ENCODE measurements at regions not wholly inside any gene's neighbourhood (a gene's known extent, or its start where the extent isn't known, plus 50 kb on each side); places are given as distances from the start of the nearest gene placed in this dataset.

DNA sequence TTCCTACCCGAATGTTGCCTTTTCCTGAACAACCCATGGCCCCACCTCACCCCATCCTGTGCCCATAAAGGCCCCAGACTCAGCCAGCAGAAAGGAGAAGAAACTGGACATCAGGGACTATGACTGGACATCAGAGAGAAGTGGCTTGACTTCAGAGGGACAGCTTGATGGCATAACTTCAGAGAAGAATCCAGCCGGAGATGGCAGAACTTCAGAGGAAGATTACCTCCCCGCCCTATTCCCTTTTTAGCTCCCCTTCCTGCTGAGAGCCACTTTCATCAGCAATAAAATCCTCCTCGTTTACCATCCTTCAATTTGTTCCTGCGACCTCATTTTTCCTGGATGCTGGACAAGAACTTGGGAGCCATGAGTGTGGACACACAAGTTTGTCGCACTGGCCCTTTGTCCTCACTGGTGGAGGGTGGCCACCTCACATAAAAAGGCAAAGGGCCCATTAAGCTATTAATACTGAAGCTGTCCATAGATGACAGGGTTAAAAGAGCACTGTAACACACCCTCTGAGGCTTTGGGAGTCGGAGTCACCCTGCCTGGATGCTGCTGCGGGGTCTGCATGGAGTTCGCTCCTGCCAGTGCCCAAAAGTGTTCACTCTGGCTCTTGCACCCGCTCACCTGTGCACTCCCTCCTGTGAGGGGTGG, 260.4 kb downstream of the SLITRK1 start:
- no peak overlapping the region for H3K4me3 Mint-ChIP-seq
- Histone ChIP-seq H4K20me1 (replicated peaks; ENCODE audit: insufficient read depth) (no peaks in the 10 kb centered on the region), H3K79me2 (replicated peaks; ENCODE audit: insufficient read depth) (no peaks in the 10 kb centered on the region), H3K4me3 (no peak overlapping the region), H3K9me2 (ENCODE audit: insufficient read depth) (no peaks in the 10 kb centered on the region), H3F3A (replicated peaks; ENCODE audit: low read depth) (no peaks in the 10 kb centered on the region), H3K27ac (ENCODE audit: low read depth) (no peak overlapping the region), H2AFZ (no peak overlapping the region), H3K4me2 (no peak overlapping the region), H3K27me3 (ENCODE audit: insufficient read depth) (no peaks in the 10 kb centered on the region), H3K36me3 (ENCODE audit: insufficient read depth) (no peaks in the 10 kb centered on the region; the same call in 1 of the 2 replicates), H3K4me1 (ENCODE audit: insufficient read depth) (no peaks in the 10 kb centered on the region)
- no peak overlapping the region for H3K27ac Mint-ChIP-seq
- no peak for DNase-seq (ENCODE audit: low spot score)
- no peaks in the 10 kb centered on the region for H3K4me1 Mint-ChIP-seq
- peaks cover 15% of the 10 kb centered on the region for H3K36me3 Mint-ChIP-seq (ENCODE audit: low read depth)
- TF ChIP-seq, protein P1, sequence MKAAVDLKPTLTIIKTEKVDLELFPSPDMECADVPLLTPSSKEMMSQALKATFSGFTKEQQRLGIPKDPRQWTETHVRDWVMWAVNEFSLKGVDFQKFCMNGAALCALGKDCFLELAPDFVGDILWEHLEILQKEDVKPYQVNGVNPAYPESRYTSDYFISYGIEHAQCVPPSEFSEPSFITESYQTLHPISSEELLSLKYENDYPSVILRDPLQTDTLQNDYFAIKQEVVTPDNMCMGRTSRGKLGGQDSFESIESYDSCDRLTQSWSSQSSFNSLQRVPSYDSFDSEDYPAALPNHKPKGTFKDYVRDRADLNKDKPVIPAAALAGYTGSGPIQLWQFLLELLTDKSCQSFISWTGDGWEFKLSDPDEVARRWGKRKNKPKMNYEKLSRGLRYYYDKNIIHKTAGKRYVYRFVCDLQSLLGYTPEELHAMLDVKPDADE (IDR thresholded peaks at IDR 0.05) = no peak
- TF ChIP-seq EZH2 (IDR thresholded peaks at IDR 0.05; ENCODE audit: low read depth, unreplicated experiment) = no peak
- TF ChIP-seq, protein P2, sequence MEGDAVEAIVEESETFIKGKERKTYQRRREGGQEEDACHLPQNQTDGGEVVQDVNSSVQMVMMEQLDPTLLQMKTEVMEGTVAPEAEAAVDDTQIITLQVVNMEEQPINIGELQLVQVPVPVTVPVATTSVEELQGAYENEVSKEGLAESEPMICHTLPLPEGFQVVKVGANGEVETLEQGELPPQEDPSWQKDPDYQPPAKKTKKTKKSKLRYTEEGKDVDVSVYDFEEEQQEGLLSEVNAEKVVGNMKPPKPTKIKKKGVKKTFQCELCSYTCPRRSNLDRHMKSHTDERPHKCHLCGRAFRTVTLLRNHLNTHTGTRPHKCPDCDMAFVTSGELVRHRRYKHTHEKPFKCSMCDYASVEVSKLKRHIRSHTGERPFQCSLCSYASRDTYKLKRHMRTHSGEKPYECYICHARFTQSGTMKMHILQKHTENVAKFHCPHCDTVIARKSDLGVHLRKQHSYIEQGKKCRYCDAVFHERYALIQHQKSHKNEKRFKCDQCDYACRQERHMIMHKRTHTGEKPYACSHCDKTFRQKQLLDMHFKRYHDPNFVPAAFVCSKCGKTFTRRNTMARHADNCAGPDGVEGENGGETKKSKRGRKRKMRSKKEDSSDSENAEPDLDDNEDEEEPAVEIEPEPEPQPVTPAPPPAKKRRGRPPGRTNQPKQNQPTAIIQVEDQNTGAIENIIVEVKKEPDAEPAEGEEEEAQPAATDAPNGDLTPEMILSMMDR (conservative IDR thresholded peaks at IDR 0.05; ENCODE audit: low read depth in 2 of 2) = no peak
- peaks cover 2% of the 10 kb centered on the region for H3K27me3 Mint-ChIP-seq (ENCODE audit: insufficient read depth, low read depth, poor library complexity)
- no peak for ATAC-seq
- H3K9me3 Mint-ChIP-seq = peaks cover 18% of the 10 kb centered on the region

DNA sequence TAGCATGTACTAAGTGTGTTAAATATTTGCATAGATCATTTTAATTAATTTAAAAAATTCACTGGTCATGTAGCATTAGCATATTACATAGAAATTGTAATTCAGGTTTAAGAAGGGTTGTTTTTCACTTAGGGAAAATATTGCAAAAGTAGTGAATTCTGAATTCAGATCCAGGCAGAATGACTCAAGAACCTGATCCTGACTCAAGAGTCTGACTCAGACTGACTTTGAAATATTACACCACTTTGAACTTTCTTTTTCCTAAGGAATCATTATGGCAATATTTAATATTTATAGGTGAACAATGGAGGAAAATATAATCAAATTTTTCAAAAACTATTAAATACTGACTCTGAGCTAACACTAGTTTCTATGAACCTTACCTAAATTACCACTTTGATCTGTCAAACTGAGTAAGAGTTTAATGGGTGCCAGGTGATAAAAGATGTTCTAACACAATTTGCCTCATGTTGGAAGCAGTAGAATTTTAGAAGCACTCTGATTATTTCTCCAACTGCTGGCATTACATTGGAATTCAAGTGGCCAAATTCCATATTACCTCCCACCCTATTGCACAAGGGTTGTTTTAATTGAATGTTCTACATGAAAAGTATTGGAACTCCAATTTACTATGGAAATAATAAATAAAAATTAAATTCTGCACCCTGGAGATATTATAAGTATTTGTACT, 261.6 kb downstream of the SLITRK1 start:
- H3K4me2 ChIP-seq = no peak overlapping the region
- H3K36me3 ChIP-seq (ENCODE audit: insufficient read depth) = no peaks in the 10 kb centered on the region; the same call in 1 of the 2 replicates
- H3F3A ChIP-seq (replicated peaks; ENCODE audit: low read depth) = no peaks in the 10 kb centered on the region
- no peaks in the 10 kb centered on the region for H3K4me1 ChIP-seq (ENCODE audit: insufficient read depth)
- Mint-ChIP-seq H3K9me3 (peaks cover 18% of the 10 kb centered on the region), H3K4me1 (no peaks in the 10 kb centered on the region), H3K4me3 (no peak overlapping the region), H3K27me3 (ENCODE audit: insufficient read depth, low read depth, poor library complexity) (peaks cover 2% of the 10 kb centered on the region), H3K27ac (no peak overlapping the region), H3K36me3 (ENCODE audit: low read depth) (peaks cover 15% of the 10 kb centered on the region)
- DNase-seq (ENCODE audit: low spot score) (no peak), ATAC-seq (no peak)
- H4K20me1 ChIP-seq (replicated peaks; ENCODE audit: insufficient read depth) = no peaks in the 10 kb centered on the region
- no peaks in the 10 kb centered on the region for H3K9me2 ChIP-seq (ENCODE audit: insufficient read depth)
- no peaks in the 10 kb centered on the region for H3K27me3 ChIP-seq (ENCODE audit: insufficient read depth)
- H3K4me3 ChIP-seq = no peak overlapping the region
- no peaks in the 10 kb centered on the region for H3K79me2 ChIP-seq (replicated peaks; ENCODE audit: insufficient read depth)
- H3K27ac ChIP-seq (ENCODE audit: low read depth) = no peak overlapping the region
- no peak overlapping the region for H2AFZ ChIP-seq
- TF ChIP-seq, protein P3, sequence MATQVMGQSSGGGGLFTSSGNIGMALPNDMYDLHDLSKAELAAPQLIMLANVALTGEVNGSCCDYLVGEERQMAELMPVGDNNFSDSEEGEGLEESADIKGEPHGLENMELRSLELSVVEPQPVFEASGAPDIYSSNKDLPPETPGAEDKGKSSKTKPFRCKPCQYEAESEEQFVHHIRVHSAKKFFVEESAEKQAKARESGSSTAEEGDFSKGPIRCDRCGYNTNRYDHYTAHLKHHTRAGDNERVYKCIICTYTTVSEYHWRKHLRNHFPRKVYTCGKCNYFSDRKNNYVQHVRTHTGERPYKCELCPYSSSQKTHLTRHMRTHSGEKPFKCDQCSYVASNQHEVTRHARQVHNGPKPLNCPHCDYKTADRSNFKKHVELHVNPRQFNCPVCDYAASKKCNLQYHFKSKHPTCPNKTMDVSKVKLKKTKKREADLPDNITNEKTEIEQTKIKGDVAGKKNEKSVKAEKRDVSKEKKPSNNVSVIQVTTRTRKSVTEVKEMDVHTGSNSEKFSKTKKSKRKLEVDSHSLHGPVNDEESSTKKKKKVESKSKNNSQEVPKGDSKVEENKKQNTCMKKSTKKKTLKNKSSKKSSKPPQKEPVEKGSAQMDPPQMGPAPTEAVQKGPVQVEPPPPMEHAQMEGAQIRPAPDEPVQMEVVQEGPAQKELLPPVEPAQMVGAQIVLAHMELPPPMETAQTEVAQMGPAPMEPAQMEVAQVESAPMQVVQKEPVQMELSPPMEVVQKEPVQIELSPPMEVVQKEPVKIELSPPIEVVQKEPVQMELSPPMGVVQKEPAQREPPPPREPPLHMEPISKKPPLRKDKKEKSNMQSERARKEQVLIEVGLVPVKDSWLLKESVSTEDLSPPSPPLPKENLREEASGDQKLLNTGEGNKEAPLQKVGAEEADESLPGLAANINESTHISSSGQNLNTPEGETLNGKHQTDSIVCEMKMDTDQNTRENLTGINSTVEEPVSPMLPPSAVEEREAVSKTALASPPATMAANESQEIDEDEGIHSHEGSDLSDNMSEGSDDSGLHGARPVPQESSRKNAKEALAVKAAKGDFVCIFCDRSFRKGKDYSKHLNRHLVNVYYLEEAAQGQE (IDR thresholded peaks at IDR 0.05; ENCODE audit: unreplicated experiment) = no peak
- TF ChIP-seq ZNF114 (CRISPR knock-in tag; IDR thresholded peaks at IDR 0.05) (no peak), ZNF331 (CRISPR knock-in tag; IDR thresholded peaks at IDR 0.05; ENCODE audit: low read depth) (no peak), EZH2 (IDR thresholded peaks at IDR 0.05; ENCODE audit: low read depth, unreplicated experiment) (no peak), EZH2phosphoT487 (IDR thresholded peaks at IDR 0.05; ENCODE audit: unreplicated experiment) (no peak), JUNB (IDR thresholded peaks at IDR 0.05; ENCODE audit: unreplicated experiment) (no peak), CREB1 (CRISPR knock-in tag; IDR thresholded peaks at IDR 0.05; ENCODE audit: low read depth) (no peak)
- TF ChIP-seq, protein P1 (IDR thresholded peaks at IDR 0.05) = no peak
- TF ChIP-seq, protein P2 (conservative IDR thresholded peaks at IDR 0.05; ENCODE audit: low read depth in 2 of 2) = no peak
